OCI-LY1 (cell line): ENCODE measurements at regions not wholly inside any gene's neighbourhood (a gene's known extent, or its start where the extent isn't known, plus 50 kb on each side); places are given as distances from the start of the nearest gene placed in this dataset.

Experiments used
- CTCF ChIP-seq: fragments of 200-600 bp; sonication (generic), shearing (Covaris generic); IDR thresholded peaks from 2 replicates; pipeline ENCODE4 v1.5.1; 2017; ENCODE audit warnings: mild to moderate bottlenecking, antibody characterized with exemption, low read length, moderate library complexity, mixed read lengths
- EZH2 ChIP-seq: fragments of 200-600 bp; sonication (generic), shearing (Covaris generic); IDR thresholded peaks from 2 replicates; pipeline ENCODE4 v1.8.0; 2017; ENCODE audit warnings: borderline replicate concordance, mixed run types, mild to moderate bottlenecking, antibody characterized with exemption, low read length, moderate library complexity, mixed read lengths

GRCh38 chr1:209326076-209326475, 257.4 kb upstream of the CAMK1G start:
- TF ChIP-seq CTCF (no peak), EZH2 (no peak)
